ENCODE measurements at regions not wholly inside any gene's neighbourhood (a gene's known extent, or its start where the extent isn't known, plus 50 kb on each side); places are given as distances from the start of the nearest gene placed in this dataset.

DNA sequence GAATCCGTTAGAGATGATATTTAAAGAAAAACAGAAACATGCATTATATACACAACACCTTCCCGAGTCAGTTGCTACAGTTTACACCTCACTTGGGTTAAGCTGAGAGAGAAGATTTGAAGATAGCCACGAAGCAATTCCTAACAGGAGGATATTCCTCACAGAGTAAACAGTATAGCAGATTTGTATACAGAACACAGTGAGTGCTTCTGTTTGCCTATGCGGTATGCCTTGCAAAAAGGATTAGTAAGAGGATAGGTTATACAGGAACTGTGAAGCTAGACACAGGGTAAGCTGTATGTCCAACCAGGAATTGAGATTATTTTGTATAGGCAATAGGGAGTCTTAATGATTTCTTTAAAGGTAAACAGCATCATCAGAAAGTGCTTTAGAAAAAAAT is 471.8 kb downstream of the LIG4 start:
- Histone ChIP-seq H3K9me1 (replicated peaks; ENCODE audit: control insufficient read depth, extremely low read depth, insufficient read depth, low read length) (no peaks in the 10 kb centered on the region), H3K27ac (ENCODE audit: insufficient read depth, low read depth, low read length) (no peak overlapping the region), H3K9ac (replicated peaks; ENCODE audit: extremely low read depth, insufficient read depth, low read length) (no peak overlapping the region), H3K4me1 (ENCODE audit: control insufficient read depth, extremely low read depth, insufficient read depth, low read length) (no peaks in the 10 kb centered on the region), H3K36me3 (ENCODE audit: control insufficient read depth in 2 of 2, extremely low read depth in 1 of 2, insufficient read depth in 2 of 2, low read length in 2 of 2) (no peaks in the 10 kb centered on the region), H3K79me2 (ENCODE audit: control insufficient read depth, insufficient read depth, low read length) (no peaks in the 10 kb centered on the region), H3K9me3 (replicated peaks; ENCODE audit: control insufficient read depth, insufficient read depth, low read length) (no peaks in the 10 kb centered on the region), H2AFZ (ENCODE audit: low read depth, low read length) (no peak overlapping the region), H4K20me1 (replicated peaks; ENCODE audit: control insufficient read depth, extremely low read depth, insufficient read depth, low read length) (no peaks in the 10 kb centered on the region), H3K4me3 (replicated peaks in 1 of 3; ENCODE audit: insufficient read depth in 1 of 3, low read depth in 1 of 3, low read length in 3 of 3) (no peak overlapping the region), H3K27me3 (ENCODE audit: control insufficient read depth in 2 of 2, insufficient read depth in 2 of 2, low read length in 2 of 2) (no peaks in the 10 kb centered on the region), H3K4me2 (ENCODE audit: insufficient read depth, low read length) (no peak overlapping the region)
- no peak for TF ChIP-seq GATA2 (IDR thresholded peaks at IDR 0.05; ENCODE audit: insufficient read depth, insufficient read length, low read depth, low read length)
- TF ChIP-seq FOS (IDR thresholded peaks at IDR 0.05; ENCODE audit: borderline replicate concordance, insufficient read depth, low read length) = no peak
- TF ChIP-seq POLR2A (IDR thresholded peaks at IDR 0.05; ENCODE audit: low read depth, low read length) = no peak
- TF ChIP-seq EZH2 (IDR thresholded peaks at IDR 0.05; ENCODE audit: borderline replicate concordance, low read depth, low read length, severe bottlenecking) = no peak
- TF ChIP-seq MYC (IDR thresholded peaks at IDR 0.05; ENCODE audit: low read depth, low read length) = no peak
- TF ChIP-seq, protein P1, sequence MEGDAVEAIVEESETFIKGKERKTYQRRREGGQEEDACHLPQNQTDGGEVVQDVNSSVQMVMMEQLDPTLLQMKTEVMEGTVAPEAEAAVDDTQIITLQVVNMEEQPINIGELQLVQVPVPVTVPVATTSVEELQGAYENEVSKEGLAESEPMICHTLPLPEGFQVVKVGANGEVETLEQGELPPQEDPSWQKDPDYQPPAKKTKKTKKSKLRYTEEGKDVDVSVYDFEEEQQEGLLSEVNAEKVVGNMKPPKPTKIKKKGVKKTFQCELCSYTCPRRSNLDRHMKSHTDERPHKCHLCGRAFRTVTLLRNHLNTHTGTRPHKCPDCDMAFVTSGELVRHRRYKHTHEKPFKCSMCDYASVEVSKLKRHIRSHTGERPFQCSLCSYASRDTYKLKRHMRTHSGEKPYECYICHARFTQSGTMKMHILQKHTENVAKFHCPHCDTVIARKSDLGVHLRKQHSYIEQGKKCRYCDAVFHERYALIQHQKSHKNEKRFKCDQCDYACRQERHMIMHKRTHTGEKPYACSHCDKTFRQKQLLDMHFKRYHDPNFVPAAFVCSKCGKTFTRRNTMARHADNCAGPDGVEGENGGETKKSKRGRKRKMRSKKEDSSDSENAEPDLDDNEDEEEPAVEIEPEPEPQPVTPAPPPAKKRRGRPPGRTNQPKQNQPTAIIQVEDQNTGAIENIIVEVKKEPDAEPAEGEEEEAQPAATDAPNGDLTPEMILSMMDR (IDR thresholded peaks at IDR 0.05; ENCODE audit: extremely low read depth in 1 of 2, insufficient read depth in 1 of 2, low read depth in 1 of 2, low read length in 2 of 2) = no peak
- TF ChIP-seq JUN (IDR thresholded peaks at IDR 0.05; ENCODE audit: borderline replicate concordance, insufficient read depth, insufficient read length, low read depth) = no peak
- TF ChIP-seq, protein P2, sequence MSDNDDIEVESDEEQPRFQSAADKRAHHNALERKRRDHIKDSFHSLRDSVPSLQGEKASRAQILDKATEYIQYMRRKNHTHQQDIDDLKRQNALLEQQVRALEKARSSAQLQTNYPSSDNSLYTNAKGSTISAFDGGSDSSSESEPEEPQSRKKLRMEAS (IDR thresholded peaks at IDR 0.05; ENCODE audit: insufficient read depth, insufficient read length) = no peak
- TF ChIP-seq POLR2AphosphoS5 (IDR thresholded peaks at IDR 0.05; ENCODE audit: insufficient read depth, low read depth, low read length) = no peak
- ChIA-PET POLR2A (no interaction called here), CTCF (no interaction called here)
- DNase-seq (ENCODE audit: low read depth, low spot score) = no peak
- dilution Hi-C loops (cut with MboI; ENCODE audit: extremely low pct_ligation_motif_present, low sequenced_read_pairs) (no loop called here), intact Hi-C loops (cut with micrococcal nuclease) (no loop called here)
- no TSS peak for BruUV-seq (replicated peaks)
- no peak for FAIRE-seq
